HG03103 (cell line): ENCODE measurements at regions not wholly inside any gene's neighbourhood (a gene's known extent, or its start where the extent isn't known, plus 50 kb on each side); places are given as distances from the start of the nearest gene placed in this dataset.
A peak's percentile ranks its signal among the peaks of the same experiment; 100 is the strongest.
"Not testable (repeated sequence)": the region's sequence is repeated elsewhere in the genome, so short reads cannot be mapped to it uniquely, and the experiment has no call there.

Experiments used
- ATAC-seq: cut with Tn5 transposase; IDR thresholded peaks from one replicate; pipeline ENCODE4 v1.9.1; 2021; ENCODE audit warnings: low read depth; ENCODE audit not compliant: unreplicated experiment

DNA sequence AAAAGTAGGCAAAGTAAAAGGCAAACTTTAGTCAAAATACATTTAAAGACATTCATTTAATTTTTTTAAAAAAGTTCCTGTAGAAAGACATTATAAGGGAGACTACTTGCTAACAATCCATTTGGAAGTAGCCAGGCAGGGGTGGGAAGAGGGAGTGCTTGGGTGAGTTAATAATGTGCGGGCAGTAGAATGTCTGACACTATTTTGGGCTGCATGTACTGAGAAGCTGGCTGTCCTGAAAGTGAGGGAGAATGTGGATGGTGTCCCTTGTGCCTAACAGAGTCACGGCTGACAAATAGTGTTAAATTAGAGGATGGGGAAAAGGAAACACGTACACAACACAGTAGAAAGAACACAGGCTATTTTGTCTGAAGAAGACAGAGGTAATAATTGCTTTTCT is 142.5 kb downstream of the LCA5 start:
- ATAC-seq, result no peak

DNA sequence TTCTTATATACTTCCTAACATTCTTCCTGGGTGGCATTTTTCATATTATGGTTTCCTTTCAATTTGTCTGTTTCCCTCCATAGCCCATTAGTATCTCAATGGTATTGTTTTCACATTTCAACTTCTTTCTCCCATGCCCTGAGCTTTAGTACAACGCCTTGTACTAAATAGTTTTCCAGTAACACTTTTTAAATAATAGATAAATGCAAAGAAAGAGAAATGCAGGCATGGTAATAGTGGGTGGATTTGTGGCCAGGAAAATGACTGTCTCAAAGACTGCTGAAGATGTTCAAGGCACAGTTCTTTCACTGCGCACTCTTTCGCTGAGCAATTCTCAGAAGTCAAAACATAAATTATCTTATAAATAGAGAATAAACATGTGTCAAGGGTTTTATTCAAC is 145.1 kb downstream of the LCA5 start:
- ATAC-seq, result no peak

- no peak for ATAC-seq
These were observed 145.8 kb downstream of the LCA5 start for GRCh38 chr6:79391480-79391879.

DNA sequence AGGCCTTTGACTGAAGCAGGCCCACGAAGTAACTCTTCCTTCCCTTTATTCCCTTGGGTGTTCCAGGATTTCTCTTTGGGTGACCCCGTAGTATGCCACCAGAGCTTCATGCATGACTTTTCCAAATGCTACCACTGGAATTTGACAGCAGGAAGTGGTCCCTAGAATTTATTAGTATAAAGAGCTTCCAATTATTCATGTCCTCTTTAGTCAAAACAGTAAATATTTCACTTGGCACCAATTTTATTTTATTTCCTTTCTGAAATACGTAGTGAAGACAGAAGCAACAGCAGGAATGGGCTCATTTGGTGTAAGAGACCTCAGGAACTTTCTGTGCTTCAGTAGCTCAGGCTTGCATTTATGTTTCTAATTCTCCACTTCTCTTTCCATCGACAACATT is 151.3 kb downstream of the LCA5 start:
- no peak for ATAC-seq

- no peak for ATAC-seq
These were observed 150.9 kb upstream of the HMGN3 start for GRCh38 chr6:79385333-79385732.

GRCh38 chr6:79384845-79385244 is 150.4 kb upstream of the HMGN3 start:
- no peak for ATAC-seq

GRCh38 chr6:79378957-79379356 is 144.5 kb upstream of the HMGN3 start:
- no peak for ATAC-seq

DNA sequence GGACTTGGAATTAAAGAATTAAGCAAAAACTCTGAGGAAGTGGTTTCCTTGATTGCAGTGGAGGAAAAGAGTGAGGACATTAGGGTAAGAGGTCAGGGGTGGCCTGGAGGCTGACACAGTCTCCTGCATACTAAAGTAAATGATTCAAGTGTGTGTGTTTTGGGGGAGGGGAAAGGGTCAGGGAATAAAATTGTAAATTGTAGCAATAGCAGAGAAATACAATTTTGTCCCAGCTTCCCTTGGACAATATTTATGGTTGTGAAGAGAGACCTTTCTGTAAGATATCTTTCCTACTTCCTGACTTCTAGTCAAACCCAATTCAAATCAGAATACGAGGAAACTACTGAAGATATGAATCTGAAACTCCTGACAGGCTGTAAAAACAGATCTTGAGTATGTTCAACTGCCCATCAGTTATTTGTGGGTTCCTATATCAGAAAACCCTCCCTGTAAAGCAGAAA is 143.4 kb upstream of the HMGN3 start:
- ATAC-seq, result no peak

GRCh38 chr6:79377047-79377446 is 142.6 kb upstream of the HMGN3 start:
- no peak for ATAC-seq

DNA sequence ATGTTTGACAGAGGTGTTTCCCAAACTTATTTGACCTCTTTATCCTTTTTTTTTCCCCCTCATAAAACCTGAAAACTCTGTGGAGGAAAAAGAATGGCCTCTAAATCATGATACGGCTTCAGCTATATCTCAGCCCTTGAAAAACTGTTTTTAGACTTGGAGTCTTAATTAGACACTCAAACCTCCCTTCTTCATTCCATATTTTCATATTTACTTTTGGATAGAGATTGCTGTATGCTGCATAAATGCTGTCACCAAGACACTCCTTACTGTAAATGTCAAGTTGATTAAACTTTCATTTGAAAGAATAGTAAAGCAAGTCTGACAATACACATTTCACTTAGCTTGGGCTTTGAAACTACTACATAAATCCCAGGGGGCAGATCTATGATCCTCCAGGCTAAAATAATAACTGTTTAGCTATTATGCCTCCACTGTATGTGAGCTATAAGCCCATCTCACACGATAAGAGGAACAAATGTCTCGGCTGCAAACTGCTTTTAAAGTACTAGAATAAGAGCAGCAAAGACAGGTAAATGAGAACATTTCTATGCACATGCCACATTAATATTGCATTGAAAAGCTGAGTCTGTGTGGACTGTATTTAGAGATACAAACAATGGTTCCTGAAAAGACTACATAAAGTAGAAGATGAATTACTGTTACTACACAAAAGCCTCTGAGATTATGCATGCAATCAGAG is 141.3 kb upstream of the HMGN3 start:
- ATAC-seq, result no peak

- no peak for ATAC-seq
These were observed 139.8 kb upstream of the HMGN3 start for GRCh38 chr6:79374308-79374707.

- ATAC-seq, result no peak
These were observed 139.4 kb upstream of the HMGN3 start for GRCh38 chr6:79373880-79374279.

GRCh38 chr6:79373246-79373645 is 138.8 kb upstream of the HMGN3 start:
- no peak for ATAC-seq

DNA sequence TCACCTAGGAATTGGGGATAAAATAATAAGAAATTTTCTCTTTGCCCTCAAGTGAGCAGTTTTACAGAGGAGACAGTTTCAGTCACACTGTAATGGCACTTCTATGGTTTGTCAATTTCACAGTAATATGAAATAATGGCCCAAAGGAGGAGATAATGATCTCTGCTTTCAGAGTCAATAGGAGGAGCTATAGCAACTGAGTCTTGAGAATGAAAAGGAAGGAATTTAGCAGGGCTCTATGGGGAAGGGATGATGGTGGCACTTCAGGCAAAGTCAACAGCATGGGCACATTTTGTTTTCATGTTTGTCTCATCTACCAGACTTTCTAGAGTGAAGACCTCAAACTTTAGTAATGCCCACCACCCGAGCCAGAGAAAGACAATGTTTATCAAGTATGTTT is 138.3 kb upstream of the HMGN3 start:
- no peak for ATAC-seq

GRCh38 chr6:79369026-79369425 is 134.5 kb upstream of the HMGN3 start:
- no peak for ATAC-seq

DNA sequence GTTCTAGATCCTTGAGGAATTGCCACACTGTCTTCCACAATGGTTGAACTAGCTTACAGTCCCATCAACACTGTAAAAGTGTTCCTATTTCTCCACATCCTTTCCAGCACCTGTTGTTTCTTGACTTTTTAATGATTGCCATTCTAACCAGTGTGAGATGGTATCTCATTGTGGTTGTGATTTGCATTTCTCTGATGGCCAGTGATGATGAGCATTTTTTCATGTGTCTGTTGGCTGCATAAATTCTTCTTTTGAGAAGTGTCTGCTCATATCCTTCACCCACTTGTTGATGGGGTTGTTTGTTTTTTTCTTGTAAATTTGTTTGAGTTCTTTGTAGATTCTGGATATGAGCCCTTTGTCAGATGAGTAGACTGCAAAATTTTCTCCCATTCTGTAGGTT is 129.0 kb upstream of the HMGN3 start:
- ATAC-seq, result not testable (repeated sequence)

DNA sequence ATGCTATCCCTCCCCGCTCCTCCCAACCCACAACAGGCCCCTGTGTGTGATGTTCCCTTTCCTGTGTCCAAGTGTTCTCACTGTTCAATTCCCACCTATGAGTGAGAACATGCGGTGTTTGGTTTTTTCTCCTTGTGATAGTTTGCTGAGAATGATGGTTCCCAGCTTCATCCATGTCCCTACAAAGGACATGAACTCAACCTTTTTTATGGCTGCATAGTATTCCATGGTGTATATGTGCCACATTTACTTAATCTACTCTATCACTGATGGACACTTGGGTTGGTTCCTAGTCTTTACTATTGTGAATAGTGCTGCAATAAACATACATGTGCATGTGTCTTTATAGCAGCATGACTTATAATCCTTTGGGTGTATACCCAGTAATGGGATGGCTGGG is 126.6 kb upstream of the HMGN3 start:
- not testable (repeated sequence) for ATAC-seq

DNA sequence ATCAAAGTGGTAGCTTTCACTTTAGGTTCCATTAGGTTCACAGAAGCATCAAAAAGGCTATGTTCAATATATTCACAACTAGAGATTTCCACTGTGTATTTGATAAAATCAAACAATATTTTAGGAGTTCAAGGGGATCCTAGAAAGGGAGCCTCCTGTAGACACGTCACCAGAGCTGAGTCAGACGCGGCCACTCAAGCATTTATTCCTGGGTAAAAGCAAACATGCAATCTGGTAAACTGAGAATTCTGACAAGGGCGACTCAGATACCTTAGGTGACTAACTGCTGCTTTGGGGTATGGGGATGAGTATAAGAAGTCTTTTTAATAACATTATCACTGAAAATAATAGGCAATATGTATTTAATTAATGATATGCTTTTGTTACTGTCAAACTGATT is 118.7 kb upstream of the HMGN3 start:
- ATAC-seq, result no peak

GRCh38 chr6:79338493-79338892 is 104.0 kb upstream of the HMGN3 start:
- no peak for ATAC-seq

GRCh38 chr6:79335133-79335674 is 100.7 kb upstream of the HMGN3 start:
- peak; percentile 87 for ATAC-seq

DNA sequence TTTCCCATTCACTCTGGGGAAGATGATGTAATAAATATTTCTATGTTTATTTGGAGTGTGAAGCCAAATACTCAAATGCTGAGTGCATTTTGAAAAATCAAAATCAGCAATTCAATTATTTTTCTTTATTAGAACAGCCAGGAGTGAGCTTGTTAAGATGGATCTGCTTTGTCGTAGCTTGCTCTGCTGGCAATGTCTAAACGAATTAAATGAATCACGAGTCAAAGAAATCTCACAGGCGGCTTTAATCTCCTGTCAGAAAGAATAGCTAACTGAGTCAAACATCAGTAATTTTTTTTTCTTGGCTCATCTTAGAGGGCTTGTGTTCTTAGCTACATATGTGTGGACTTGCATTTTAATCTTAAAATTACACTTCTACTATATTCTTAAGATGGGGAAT is 100.2 kb upstream of the HMGN3 start:
- ATAC-seq, result no peak

DNA sequence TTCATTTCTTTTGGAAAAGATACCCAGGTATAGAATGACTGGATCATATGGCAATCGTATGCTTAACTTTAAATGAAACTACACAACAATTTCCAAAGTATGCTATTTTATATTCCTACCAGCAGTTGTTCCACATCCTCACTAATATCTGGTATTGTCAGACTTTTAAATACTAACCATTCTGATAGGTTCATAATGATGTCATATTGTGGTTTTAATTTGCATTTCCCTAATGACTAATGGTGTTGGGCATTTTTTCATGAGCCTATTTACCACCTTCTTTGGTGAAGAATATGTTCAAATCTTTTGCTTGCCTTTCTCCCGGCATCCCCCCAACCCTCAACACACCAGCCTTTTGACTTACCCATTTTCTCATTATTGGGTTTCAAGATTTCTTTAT is 96.2 kb upstream of the HMGN3 start:
- no peak for ATAC-seq

DNA sequence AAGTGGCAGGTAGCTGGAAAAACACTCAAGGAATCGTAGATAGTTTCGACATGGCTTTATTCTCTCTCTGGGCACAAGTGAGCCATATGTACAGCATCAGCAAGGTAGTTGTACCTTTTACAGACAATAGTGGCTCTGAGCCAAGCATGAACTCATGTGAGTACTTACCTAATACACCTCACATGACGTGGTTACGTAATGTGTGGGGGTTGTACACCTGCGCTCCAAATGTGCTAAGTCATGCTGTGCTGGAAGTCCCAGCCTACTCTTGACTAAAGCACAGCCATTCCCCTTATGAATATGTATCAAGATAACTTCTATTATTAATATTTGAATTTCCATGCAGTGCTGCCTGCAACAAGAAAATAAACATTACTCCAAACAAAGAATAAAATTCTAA is 78.8 kb upstream of the HMGN3 start:
- no peak for ATAC-seq
